OCI-LY3 (cell line): ENCODE measurements at regions not wholly inside any gene's neighbourhood (a gene's known extent, or its start where the extent isn't known, plus 50 kb on each side); places are given as distances from the start of the nearest gene placed in this dataset.

ENCODE experiments used
- CTCF ChIP-seq: fragments of 200-600, 300-600 bp; sonication (generic); IDR thresholded peaks from 2 replicates; pipeline ENCODE4 v1.5.1; 2014; ENCODE audit warnings: antibody characterized with exemption, low read length, low read depth
- EZH2phosphoT487 ChIP-seq: fragments of 200-600 bp; shearing (Covaris generic); IDR thresholded peaks from 2 replicates; pipeline ENCODE4 v1.6.1; 2018; ENCODE audit warnings: antibody characterized with exemption, mixed run types, low read depth

- TF ChIP-seq CTCF: no peak
- TF ChIP-seq EZH2phosphoT487: no peak
Measured at GRCh38 chr3:15998911-15999310, 175.6 kb upstream of the GALNT15 start.
